AG04450 (cell line): ENCODE measurements at regions not wholly inside any gene's neighbourhood (a gene's known extent, or its start where the extent isn't known, plus 50 kb on each side); places are given as distances from the start of the nearest gene placed in this dataset.

Experiments used
- CTCF ChIA-PET: fragments of 300-600, 350-600 bp; formaldehyde crosslinking; extraction: SDS; loops from one replicate; lab custom pipeline; 2022; ENCODE audit warnings: antibody characterized with exemption, inconsistent platforms; lab: Charles Lee
- POLR2A ChIA-PET: fragments of 350-600 bp; formaldehyde crosslinking; extraction: SDS; loops from one replicate; lab custom pipeline; 2021; ENCODE audit warnings: antibody characterized with exemption, inconsistent platforms; lab: Yijun Ruan, JAX
- DNase-seq: peaks from one replicate; pipeline ENCODE4 v3.0.0-alpha.2; 2011; ENCODE audit warnings: low read depth, low spot score
- H3K27ac ChIP-seq: one replicate; pipeline ENCODE4 v1.5.1; 2012; ENCODE audit warnings: low read depth, low read length, control low read depth
- H3K27me3 ChIP-seq: one replicate; pipeline ENCODE4 v1.6.0; 2012; ENCODE audit warnings: low read length; ENCODE audit not compliant: control insufficient read depth, insufficient read depth
- H3K4me3 ChIP-seq: 2 replicates; pipeline ENCODE4 v1.5.1; 2011; ENCODE audit warnings: mild to moderate bottlenecking, low read depth, low read length, control low read depth
- H3K9me3 ChIP-seq: 2 replicates; pipeline ENCODE4 v1.5.1; 2012; ENCODE audit warnings: low read length; ENCODE audit not compliant: control insufficient read depth, insufficient read depth
- TF ChIP-seq, protein P1 (sequence below): IDR thresholded peaks from 2 replicates; pipeline ENCODE4 v1.5.1; 2011; ENCODE audit warnings: low read depth, low read length, control low read depth, inconsistent platforms

DNA sequence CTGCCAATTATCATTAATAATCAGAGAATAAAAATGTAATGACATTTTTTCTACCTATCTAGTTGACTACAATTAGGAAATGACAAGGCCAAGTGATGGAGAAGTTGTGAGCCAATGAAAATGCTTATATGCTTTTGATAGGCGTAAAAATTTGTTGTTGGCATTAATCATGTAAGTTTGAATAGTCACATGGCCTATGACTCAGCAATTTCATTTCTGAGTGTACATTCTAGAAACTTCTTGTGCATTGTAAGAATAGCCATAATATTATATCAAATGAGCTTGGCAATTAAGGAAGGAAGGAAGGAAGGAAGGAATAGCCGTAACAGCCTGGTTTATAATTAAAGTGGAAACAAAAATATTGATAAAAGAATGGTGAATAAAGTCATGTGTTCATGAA lies 179.9 kb downstream of the PTH2R start:
- no peak overlapping the region for H3K4me3 ChIP-seq
- DNase-seq = no peak
- no peaks in the 10 kb centered on the region for H3K27me3 ChIP-seq
- POLR2A ChIA-PET = no interaction called here
- no peak overlapping the region for H3K27ac ChIP-seq
- CTCF ChIA-PET = no interaction called here
- H3K9me3 ChIP-seq = peaks cover 6% of the 10 kb centered on the region; the same call in 1 of the 2 replicates
- TF ChIP-seq, protein P1, sequence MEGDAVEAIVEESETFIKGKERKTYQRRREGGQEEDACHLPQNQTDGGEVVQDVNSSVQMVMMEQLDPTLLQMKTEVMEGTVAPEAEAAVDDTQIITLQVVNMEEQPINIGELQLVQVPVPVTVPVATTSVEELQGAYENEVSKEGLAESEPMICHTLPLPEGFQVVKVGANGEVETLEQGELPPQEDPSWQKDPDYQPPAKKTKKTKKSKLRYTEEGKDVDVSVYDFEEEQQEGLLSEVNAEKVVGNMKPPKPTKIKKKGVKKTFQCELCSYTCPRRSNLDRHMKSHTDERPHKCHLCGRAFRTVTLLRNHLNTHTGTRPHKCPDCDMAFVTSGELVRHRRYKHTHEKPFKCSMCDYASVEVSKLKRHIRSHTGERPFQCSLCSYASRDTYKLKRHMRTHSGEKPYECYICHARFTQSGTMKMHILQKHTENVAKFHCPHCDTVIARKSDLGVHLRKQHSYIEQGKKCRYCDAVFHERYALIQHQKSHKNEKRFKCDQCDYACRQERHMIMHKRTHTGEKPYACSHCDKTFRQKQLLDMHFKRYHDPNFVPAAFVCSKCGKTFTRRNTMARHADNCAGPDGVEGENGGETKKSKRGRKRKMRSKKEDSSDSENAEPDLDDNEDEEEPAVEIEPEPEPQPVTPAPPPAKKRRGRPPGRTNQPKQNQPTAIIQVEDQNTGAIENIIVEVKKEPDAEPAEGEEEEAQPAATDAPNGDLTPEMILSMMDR = no peak

DNA sequence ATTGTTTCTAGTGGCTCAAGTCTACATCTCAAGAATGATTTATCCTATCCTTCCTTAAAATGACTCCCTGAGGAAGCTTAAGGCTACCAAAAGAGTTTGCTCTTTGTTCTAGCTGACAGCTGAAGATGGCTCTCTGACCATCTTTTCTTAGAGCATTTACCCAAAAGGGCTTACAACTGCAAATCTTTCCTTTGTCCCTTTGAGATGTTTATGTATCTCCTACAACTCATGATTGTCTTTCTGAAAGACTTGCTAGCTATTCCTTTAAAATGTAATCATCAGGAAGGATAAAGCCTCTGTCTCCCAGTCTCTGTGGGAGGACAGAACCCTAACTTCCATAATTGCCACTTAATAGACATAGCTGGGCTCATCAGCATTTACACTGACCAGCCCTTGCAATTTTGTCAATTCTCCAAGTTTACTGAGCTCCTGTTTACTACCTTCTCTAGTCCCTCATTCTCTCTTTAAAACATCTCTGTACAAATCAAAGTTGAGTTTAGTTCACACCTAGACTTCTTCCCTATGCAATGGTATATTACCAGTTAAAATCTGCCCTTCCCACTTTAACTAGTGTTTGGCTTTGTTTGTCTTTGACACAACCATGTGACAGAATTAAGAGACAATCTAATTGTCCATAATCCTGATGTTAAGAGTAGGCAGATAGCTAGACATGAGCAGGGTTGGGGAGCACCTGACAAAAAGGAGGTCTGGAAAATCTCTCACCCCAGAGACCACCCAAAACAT lies 188.2 kb downstream of the PTH2R start:
- no peak overlapping the region for H3K27ac ChIP-seq
- POLR2A ChIA-PET = no interaction called here

DNA sequence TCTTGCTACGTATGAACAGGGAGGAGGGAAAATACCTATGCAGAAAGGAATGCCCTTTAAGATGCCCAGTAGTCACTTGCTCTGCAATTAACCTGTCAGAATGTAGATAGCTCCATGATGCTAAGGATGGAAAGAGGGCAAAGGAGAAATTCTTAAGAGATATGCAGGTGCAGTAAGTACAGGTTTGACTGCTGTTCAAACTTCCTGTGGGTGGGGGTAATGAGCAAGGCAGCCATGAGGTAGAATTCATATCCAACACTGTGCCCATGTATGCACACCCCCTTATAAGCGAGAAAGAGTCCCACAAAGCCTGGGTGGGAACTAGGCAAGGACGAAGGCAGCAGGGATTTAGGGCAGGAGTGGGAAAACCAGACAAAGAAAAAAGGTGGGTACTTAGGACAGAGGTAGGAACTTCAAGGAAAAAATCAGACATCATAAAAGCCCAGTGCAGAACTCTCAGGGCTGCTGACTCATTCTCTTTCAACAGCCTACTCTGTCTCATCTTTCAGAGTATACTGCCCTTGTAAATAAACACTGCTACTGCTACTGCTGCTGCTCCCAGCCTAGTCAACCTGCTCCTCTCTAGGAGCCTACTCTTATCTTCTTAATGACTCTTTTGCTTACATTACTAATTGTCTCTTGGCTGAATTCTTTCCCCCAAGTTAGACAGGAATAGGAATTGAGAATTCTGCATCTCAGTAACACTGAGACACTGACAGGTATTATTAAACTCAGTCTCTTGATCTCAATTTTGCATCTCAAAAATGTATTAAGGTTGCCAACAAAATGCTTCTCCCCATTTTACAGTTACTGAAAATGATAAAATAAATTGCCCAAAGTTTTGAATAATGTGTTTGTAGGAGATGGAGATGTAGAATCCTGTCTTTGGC lies 189.0 kb downstream of the PTH2R start:
- Histone ChIP-seq H3K4me3 (no peak overlapping the region), H3K27me3 (no peaks in the 10 kb centered on the region), H3K9me3 (peaks cover 16% of the 10 kb centered on the region), H3K27ac (no peak overlapping the region)
- ChIA-PET CTCF (no interaction called here), POLR2A (no interaction called here)
- TF ChIP-seq, protein P1 = no peak
- no peak for DNase-seq

More for the DNA sequence above, 188.2 kb downstream of the PTH2R start:
- CTCF ChIA-PET = no interaction called here
- TF ChIP-seq, protein P1 = no peak
- no peaks in the 10 kb centered on the region for H3K27me3 ChIP-seq
- no peak overlapping the region for H3K4me3 ChIP-seq
- H3K9me3 ChIP-seq = peaks cover 14% of the 10 kb centered on the region
- DNase-seq = no peak

DNA sequence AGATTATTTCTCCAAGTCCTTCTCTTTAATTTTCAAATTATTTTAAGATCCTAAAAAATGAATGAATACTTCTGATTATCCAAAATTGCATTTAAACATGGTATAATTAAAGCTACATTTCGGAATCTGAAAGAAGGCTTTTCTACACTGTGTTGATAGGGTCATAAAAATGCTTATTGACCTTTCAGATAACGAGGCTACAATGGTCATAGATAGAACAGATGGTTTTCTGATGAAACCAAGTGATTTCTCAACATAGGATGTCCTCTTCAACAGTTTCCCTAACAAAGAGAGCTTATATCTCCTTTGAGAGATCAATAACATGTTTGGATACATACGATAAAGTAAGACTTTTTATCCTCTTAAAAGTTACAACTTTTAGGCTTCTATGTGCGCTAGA lies 201.1 kb downstream of the PTH2R start:
- H3K4me3 ChIP-seq = no peak overlapping the region
- ChIA-PET CTCF (no interaction called here), POLR2A (no interaction called here)
- H3K9me3 ChIP-seq = no peaks in the 10 kb centered on the region; the same call in none of the 2 replicates
- H3K27ac ChIP-seq = no peak overlapping the region
- TF ChIP-seq, protein P1 = no peak
- no peaks in the 10 kb centered on the region for H3K27me3 ChIP-seq
- DNase-seq = no peak
